Gastroesophageal sphincter (tissue), 4 donors: ENCODE measurements at regions not wholly inside any gene's neighbourhood (a gene's known extent, or its start where the extent isn't known, plus 50 kb on each side); places are given as distances from the start of the nearest gene placed in this dataset.

ENCODE experiments used
- ATAC-seq: fragments of 150-250 bp; one replicate; pipeline ENCODE4 v1.9.1; 2016; ENCODE audit warnings: mild to moderate bottlenecking, moderate library complexity
- H3K27ac ChIP-seq, 4 donors: fragments of 200-600 bp; sonication (generic) in 3 of 4; 1 replicate in 3 of 4; 2 replicates in 1 of 4; pipeline ENCODE4 v1.5.1; 2016 to 2019
- H3K27me3 ChIP-seq: fragments of 200-600 bp; sonication (generic); one replicate; pipeline ENCODE4 v1.5.1; 2019
- H3K36me3 ChIP-seq, 2 donors: fragments of 200-600 bp; sonication (generic); one replicate each; pipeline ENCODE4 v1.5.1; 2019; ENCODE audit warnings: control low read depth in 1 of 2
- H3K4me1 ChIP-seq, 3 donors: fragments of 200-600 bp; sonication (generic); 1 replicate in 2 of 3; 2 replicates in 1 of 3; pipeline ENCODE4 v1.5.1; 2016 to 2019; ENCODE audit warnings: control low read depth in 2 of 3
- H3K4me3 ChIP-seq, 2 donors: fragments of 200-600 bp; sonication (generic); one replicate each; pipeline ENCODE4 v1.5.1; 2019; ENCODE audit warnings: mild to moderate bottlenecking in 1 of 2, moderate library complexity in 1 of 2
- H3K9me3 ChIP-seq, 3 donors: fragments of 200-600 bp; sonication (generic); one replicate each; pipeline ENCODE4 v1.5.1; 2017 to 2019; ENCODE audit warnings: control low read depth in 2 of 3
- CTCF ChIP-seq, 4 experiments: fragments of 200-600 bp in 2 of 4; fragments of 450-650 bp in 2 of 4; sonication (generic) in 1 of 4; IDR thresholded peaks; one replicate each; pipeline ENCODE4 v1.5.1; 2017 to 2019; ENCODE audit warnings: antibody characterized with exemption in 4 of 4, mild to moderate bottlenecking in 2 of 4, moderate library complexity in 2 of 4
- EP300 ChIP-seq: sonication (generic); formaldehyde crosslinking; IDR thresholded peaks from one replicate; pipeline ENCODE4 v1.6.1; 2017; ENCODE audit warnings: antibody characterized with exemption, mild to moderate bottlenecking
- POLR2A ChIP-seq, 2 donors: fragments of 450-650 bp; IDR thresholded peaks; one replicate each; pipeline ENCODE4 v1.6.1; 2017; ENCODE audit warnings: antibody characterized with exemption in 2 of 2, mild to moderate bottlenecking in 2 of 2, moderate library complexity in 1 of 2
- POLR2AphosphoS5 ChIP-seq: sonication (generic); formaldehyde crosslinking; IDR thresholded peaks from one replicate; pipeline ENCODE4 v1.6.1; 2017; ENCODE audit warnings: antibody characterized with exemption
- WGBS, 2 donors: methylation state at CpG; one replicate each; pipeline ENCODE4 v1.1.5; 2018; ENCODE audit warnings: low coverage in 1 of 2; 5-methylcytosine and 5-hydroxymethylcytosine counted together

- Histone ChIP-seq H3K4me1 (no peaks in the 10 kb centered on the region), H3K36me3 (no peaks in the 10 kb centered on the region), H3K27ac (no peak overlapping the region), H3K4me3 (no peak overlapping the region), H3K9me3 (no peaks in the 10 kb centered on the region), H3K27me3 (no peaks in the 10 kb centered on the region)
- 14 to 80% methylated on average over 1 of the region's 1 CpG for WGBS, 2 donors
- TF ChIP-seq EP300 = no peak
- no peak for TF ChIP-seq POLR2A (IDR thresholded peaks at IDR 0.05)
- TF ChIP-seq POLR2AphosphoS5 = no peak
- no peak for TF ChIP-seq CTCF (IDR thresholded peaks at IDR 0.05)
- no peak for ATAC-seq
Measured at GRCh38 chr2:221097568-221097915, 474.6 kb downstream of the EPHA4 start.

GRCh38 chr2:221097949-221098348 is 474.2 kb downstream of the EPHA4 start:
- ATAC-seq = no peak
- Histone ChIP-seq H3K27me3 (no peaks in the 10 kb centered on the region), H3K27ac (no peak overlapping the region), H3K4me1 (no peaks in the 10 kb centered on the region), H3K36me3 (no peaks in the 10 kb centered on the region), H3K4me3 (no peak overlapping the region), H3K9me3 (no peaks in the 10 kb centered on the region)
- WGBS, 2 donors = 82 to 99% methylated on average over 7 of the region's 7 CpGs
- TF ChIP-seq CTCF (IDR thresholded peaks at IDR 0.05) (no peak), POLR2AphosphoS5 (no peak), POLR2A (IDR thresholded peaks at IDR 0.05) (no peak)

- Histone ChIP-seq H3K9me3 (no peaks in the 10 kb centered on the region), H3K4me1 (peaks cover 0 to 16% (median 2%) of the 10 kb centered on the region in 3 donors), H3K27me3 (no peaks in the 10 kb centered on the region), H3K27ac (no peak overlapping the region), H3K4me3 (no peak overlapping the region), H3K36me3 (no peaks in the 10 kb centered on the region)
- 68 to 75% methylated on average over 6 to 11 of the region's 11 CpGs for WGBS, 2 donors
- no peak for TF ChIP-seq POLR2A (IDR thresholded peaks at IDR 0.05)
- no peak for ATAC-seq
Measured at GRCh38 chr2:221100467-221101089, 471.5 kb downstream of the EPHA4 start.

GRCh38 chr2:221102896-221103688 is 469.0 kb downstream of the EPHA4 start:
- Histone ChIP-seq H3K36me3 (no peaks in the 10 kb centered on the region), H3K4me3 (no peak overlapping the region), H3K27ac (no peak overlapping the region), H3K27me3 (no peaks in the 10 kb centered on the region), H3K4me1 (peaks cover 0 to 16% (median 2%) of the 10 kb centered on the region in 3 donors), H3K9me3 (no peaks in the 10 kb centered on the region)
- 80 to 83% methylated on average over 3 to 6 of the region's 6 CpGs for WGBS, 2 donors
- no peak for ATAC-seq
- no peak for TF ChIP-seq CTCF (IDR thresholded peaks at IDR 0.05)

- Histone ChIP-seq H3K9me3 (no peaks in the 10 kb centered on the region), H3K36me3 (no peaks in the 10 kb centered on the region), H3K27me3 (no peaks in the 10 kb centered on the region), H3K4me3 (no peak overlapping the region), H3K27ac (peak overlapping the region in 1 of 4 donors; percentile 1), H3K4me1 (peaks cover 0 to 16% (median 2%) of the 10 kb centered on the region in 3 donors)
- ATAC-seq = peak; percentile 49
- WGBS, 2 donors = 83% methylated on average over 1 of the region's 5 CpGs; no CpG with 5 or more reads in 1 of the 2 donors
- TF ChIP-seq EP300 = no peak
- TF ChIP-seq CTCF (IDR thresholded peaks at IDR 0.05) = no peak
- TF ChIP-seq POLR2A (IDR thresholded peaks at IDR 0.05) = no peak
- no peak for TF ChIP-seq POLR2AphosphoS5
Measured at GRCh38 chr2:221103930-221104329, 468.2 kb downstream of the EPHA4 start.
